ENCODE measurements at regions not wholly inside any gene's neighbourhood (a gene's known extent, or its start where the extent isn't known, plus 50 kb on each side); places are given as distances from the start of the nearest gene placed in this dataset.

DNA sequence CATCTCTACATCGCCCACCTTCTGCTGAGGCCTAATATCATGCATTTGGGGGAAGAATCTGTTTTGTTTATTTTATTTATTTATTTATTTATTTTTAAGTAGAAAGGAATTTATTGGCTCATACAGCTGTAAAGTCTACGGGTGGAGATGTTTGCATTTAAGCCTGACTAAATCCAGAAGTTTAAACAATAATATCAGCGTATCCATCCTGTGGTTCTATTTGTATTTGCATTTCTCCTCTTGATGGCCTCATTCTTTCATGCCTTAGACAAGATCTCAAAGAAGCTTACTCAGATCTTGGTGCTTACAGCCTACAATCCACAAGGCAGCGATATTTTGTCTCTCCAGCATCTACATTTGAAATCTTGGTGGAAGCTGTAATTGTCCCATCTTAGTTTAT lies 67.1 kb upstream of the CARD18 start:
- ChIA-PET CTCF (no interaction called here), POLR2A (ENCODE audit: low non-redundant PET) (no interaction called here)
- no peaks in the 10 kb centered on the region for H3K4me1 ChIP-seq (ENCODE audit: insufficient read depth, low read length, poor library complexity, severe bottlenecking)
- H3K27me3 ChIP-seq (replicated peaks; ENCODE audit: insufficient read depth, low read depth, low read length, poor library complexity), result no peaks in the 10 kb centered on the region
- TF ChIP-seq, protein P1, sequence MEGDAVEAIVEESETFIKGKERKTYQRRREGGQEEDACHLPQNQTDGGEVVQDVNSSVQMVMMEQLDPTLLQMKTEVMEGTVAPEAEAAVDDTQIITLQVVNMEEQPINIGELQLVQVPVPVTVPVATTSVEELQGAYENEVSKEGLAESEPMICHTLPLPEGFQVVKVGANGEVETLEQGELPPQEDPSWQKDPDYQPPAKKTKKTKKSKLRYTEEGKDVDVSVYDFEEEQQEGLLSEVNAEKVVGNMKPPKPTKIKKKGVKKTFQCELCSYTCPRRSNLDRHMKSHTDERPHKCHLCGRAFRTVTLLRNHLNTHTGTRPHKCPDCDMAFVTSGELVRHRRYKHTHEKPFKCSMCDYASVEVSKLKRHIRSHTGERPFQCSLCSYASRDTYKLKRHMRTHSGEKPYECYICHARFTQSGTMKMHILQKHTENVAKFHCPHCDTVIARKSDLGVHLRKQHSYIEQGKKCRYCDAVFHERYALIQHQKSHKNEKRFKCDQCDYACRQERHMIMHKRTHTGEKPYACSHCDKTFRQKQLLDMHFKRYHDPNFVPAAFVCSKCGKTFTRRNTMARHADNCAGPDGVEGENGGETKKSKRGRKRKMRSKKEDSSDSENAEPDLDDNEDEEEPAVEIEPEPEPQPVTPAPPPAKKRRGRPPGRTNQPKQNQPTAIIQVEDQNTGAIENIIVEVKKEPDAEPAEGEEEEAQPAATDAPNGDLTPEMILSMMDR (conservative IDR thresholded peaks at IDR 0.05; ENCODE audit: low read depth, low read length), result no peak
- no peak for TF ChIP-seq EZH2 (IDR thresholded peaks at IDR 0.05; ENCODE audit: borderline replicate concordance, low read depth, low read length, poor library complexity, severe bottlenecking)
- intact Hi-C loops (cut with micrococcal nuclease; ENCODE audit: unreplicated experiment), result no loop called here
- BruUV-seq (replicated peaks), result no TSS peak
- no peaks in the 10 kb centered on the region for H3K9me3 ChIP-seq (ENCODE audit: low read depth, low read length, poor library complexity, severe bottlenecking)
- no peaks in the 10 kb centered on the region for H3K36me3 ChIP-seq (ENCODE audit: insufficient read depth, low read length, poor library complexity, severe bottlenecking)
- H3K27ac ChIP-seq (ENCODE audit: low read depth, low read length, poor library complexity, severe bottlenecking), result no peak overlapping the region
- DNase-seq (ENCODE audit: low spot score), result no peak
- H3K4me3 ChIP-seq (ENCODE audit: low read depth, low read length, poor library complexity, severe bottlenecking), result no peak overlapping the region

DNA sequence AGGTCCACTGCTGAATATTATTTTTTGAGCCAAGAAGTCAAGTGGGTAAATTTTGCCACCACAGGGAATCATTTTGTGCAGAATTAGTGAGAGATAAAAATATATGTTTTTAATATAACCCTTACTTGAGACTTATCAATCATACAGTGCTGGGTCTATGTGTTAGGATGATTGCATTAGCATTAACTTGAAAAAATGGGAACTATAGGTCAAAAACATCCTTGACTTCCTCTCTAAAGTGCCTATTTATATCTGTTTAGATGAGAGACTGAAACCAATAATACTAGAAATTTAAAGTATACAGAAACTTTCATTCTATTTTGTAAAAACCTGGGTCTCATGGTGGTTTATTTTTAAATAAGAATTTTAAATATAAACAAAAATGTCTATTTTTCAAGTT lies 65.1 kb upstream of the CARD18 start:
- ChIA-PET POLR2A (ENCODE audit: low non-redundant PET) (no interaction called here), CTCF (no interaction called here)
- Histone ChIP-seq H3K4me1 (ENCODE audit: insufficient read depth, low read length, poor library complexity, severe bottlenecking) (no peaks in the 10 kb centered on the region), H3K4me3 (ENCODE audit: low read depth, low read length, poor library complexity, severe bottlenecking) (no peak overlapping the region), H3K9me3 (ENCODE audit: low read depth, low read length, poor library complexity, severe bottlenecking) (no peaks in the 10 kb centered on the region), H3K27ac (ENCODE audit: low read depth, low read length, poor library complexity, severe bottlenecking) (no peak overlapping the region), H3K36me3 (ENCODE audit: insufficient read depth, low read length, poor library complexity, severe bottlenecking) (no peaks in the 10 kb centered on the region), H3K27me3 (replicated peaks; ENCODE audit: insufficient read depth, low read depth, low read length, poor library complexity) (no peaks in the 10 kb centered on the region)
- TF ChIP-seq, protein P1 (conservative IDR thresholded peaks at IDR 0.05; ENCODE audit: low read depth, low read length), result no peak
- TF ChIP-seq EZH2 (IDR thresholded peaks at IDR 0.05; ENCODE audit: borderline replicate concordance, low read depth, low read length, poor library complexity, severe bottlenecking), result no peak
- no peak for DNase-seq (ENCODE audit: low spot score)
- intact Hi-C loops (cut with micrococcal nuclease; ENCODE audit: unreplicated experiment), result no loop called here
- BruUV-seq (replicated peaks), result no TSS peak

DNA sequence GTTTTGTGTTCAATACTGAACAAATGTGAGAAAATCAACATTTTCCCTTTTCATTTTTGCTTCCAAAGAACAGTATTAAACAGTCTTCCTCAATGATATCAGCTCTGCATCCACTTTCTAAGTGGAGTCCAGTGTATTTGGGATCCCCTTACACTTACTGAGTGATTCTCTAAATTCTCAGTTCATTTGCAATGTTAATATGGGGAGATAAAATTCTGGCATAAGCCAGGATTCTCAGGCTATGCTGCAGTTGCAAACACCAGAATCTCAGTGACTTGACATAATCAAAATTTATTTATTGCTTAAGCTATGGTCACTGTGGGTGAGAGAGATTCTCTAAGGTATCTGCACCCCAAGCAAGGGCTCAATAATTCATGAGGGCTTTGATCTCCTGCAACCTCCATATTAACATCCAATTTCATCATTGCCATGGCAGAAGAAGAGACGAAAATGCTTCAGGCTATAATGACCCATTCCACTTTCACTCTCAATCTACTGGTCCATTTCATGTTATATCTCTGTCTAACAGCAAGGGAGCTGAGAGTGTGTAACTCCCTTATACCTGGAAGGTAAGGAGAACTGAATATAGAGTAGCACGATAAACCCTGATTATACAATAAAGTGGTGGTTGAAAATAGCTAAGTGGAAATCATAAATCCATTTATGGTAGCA lies 64.1 kb upstream of the CARD18 start:
- no peak overlapping the region for H3K4me3 ChIP-seq (ENCODE audit: low read depth, low read length, poor library complexity, severe bottlenecking)
- H3K36me3 ChIP-seq (ENCODE audit: insufficient read depth, low read length, poor library complexity, severe bottlenecking), result no peaks in the 10 kb centered on the region
- H3K27me3 ChIP-seq (replicated peaks; ENCODE audit: insufficient read depth, low read depth, low read length, poor library complexity), result no peaks in the 10 kb centered on the region
- ChIA-PET POLR2A (ENCODE audit: low non-redundant PET) (no interaction called here), CTCF (no interaction called here)
- DNase-seq (ENCODE audit: low spot score), result no peak
- no peak overlapping the region for H3K27ac ChIP-seq (ENCODE audit: low read depth, low read length, poor library complexity, severe bottlenecking)
- intact Hi-C loops (cut with micrococcal nuclease; ENCODE audit: unreplicated experiment), result no loop called here
- BruUV-seq (replicated peaks), result no TSS peak
- H3K9me3 ChIP-seq (ENCODE audit: low read depth, low read length, poor library complexity, severe bottlenecking), result no peaks in the 10 kb centered on the region
- TF ChIP-seq EZH2 (IDR thresholded peaks at IDR 0.05; ENCODE audit: borderline replicate concordance, low read depth, low read length, poor library complexity, severe bottlenecking), result no peak
- TF ChIP-seq, protein P1 (conservative IDR thresholded peaks at IDR 0.05; ENCODE audit: low read depth, low read length), result no peak
- no peaks in the 10 kb centered on the region for H3K4me1 ChIP-seq (ENCODE audit: insufficient read depth, low read length, poor library complexity, severe bottlenecking)

Measured in A673 (cell line).